ENCODE measurements at regions not wholly inside any gene's neighbourhood (a gene's known extent, or its start where the extent isn't known, plus 50 kb on each side); places are given as distances from the start of the nearest gene placed in this dataset.

DNA sequence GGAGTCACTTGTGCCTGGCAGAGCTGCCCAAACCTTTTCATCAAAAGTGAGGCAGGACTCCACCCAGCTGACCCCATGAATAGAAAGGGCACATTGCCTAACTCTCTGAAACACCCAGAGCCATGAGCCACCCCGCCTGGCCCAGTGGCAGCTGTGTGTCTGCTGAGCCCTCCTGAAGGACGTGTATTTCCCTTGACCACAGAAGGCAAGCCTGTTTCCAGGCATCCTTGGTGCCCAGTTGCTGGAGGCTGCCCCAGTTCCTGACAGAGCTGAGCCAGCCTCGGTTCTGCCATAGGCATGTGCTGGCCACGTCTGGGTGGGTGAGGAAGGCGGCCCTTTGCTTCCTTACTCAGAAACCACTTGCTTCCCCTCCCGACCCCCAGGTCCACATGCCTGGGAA lies 124.7 kb upstream of the GLI2 start:
- TF ChIP-seq, protein P1, sequence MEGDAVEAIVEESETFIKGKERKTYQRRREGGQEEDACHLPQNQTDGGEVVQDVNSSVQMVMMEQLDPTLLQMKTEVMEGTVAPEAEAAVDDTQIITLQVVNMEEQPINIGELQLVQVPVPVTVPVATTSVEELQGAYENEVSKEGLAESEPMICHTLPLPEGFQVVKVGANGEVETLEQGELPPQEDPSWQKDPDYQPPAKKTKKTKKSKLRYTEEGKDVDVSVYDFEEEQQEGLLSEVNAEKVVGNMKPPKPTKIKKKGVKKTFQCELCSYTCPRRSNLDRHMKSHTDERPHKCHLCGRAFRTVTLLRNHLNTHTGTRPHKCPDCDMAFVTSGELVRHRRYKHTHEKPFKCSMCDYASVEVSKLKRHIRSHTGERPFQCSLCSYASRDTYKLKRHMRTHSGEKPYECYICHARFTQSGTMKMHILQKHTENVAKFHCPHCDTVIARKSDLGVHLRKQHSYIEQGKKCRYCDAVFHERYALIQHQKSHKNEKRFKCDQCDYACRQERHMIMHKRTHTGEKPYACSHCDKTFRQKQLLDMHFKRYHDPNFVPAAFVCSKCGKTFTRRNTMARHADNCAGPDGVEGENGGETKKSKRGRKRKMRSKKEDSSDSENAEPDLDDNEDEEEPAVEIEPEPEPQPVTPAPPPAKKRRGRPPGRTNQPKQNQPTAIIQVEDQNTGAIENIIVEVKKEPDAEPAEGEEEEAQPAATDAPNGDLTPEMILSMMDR (conservative IDR thresholded peaks at IDR 0.05; ENCODE audit: low read depth, low read length) = no peak
- H3K4me3 ChIP-seq (ENCODE audit: low read length) = no peak overlapping the region
- DNase-seq (ENCODE audit: low read depth) = no peak

DNA sequence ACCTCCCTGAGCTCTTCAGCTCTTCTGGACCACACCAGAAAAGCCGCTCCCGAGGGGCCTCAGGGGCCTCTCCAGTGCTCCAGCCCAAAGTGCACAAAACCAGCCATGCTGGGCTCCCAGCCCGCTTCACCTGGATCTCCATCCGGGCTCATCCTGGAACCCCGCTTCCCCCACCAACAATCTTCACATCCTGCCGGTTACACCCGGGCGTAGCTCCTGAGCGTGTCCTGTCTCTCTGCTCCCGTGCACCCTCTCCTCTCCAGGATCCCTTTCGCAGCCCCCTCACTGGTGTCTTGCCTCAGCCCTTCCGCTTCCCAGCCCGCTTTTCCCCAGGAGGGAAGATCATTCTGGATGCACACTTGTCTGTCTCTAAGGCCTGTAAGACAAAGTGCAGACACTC lies 123.7 kb upstream of the GLI2 start:
- H3K4me3 ChIP-seq (ENCODE audit: low read length) = no peak overlapping the region
- TF ChIP-seq, protein P1 (conservative IDR thresholded peaks at IDR 0.05; ENCODE audit: low read depth, low read length) = no peak
- no peak for DNase-seq (ENCODE audit: low read depth)

- H3K4me3 ChIP-seq (ENCODE audit: low read length) = no peak overlapping the region
- TF ChIP-seq, protein P1 (conservative IDR thresholded peaks at IDR 0.05; ENCODE audit: low read depth, low read length) = no peak
- DNase-seq (ENCODE audit: low read depth) = no peak
Observed at GRCh38 chr2:120612471-120612870, 123.2 kb upstream of the GLI2 start.

GRCh38 chr2:120612931-120613330 lies 122.7 kb upstream of the GLI2 start:
- no peak for DNase-seq (ENCODE audit: low read depth)
- H3K4me3 ChIP-seq (ENCODE audit: low read length) = no peak overlapping the region
- TF ChIP-seq, protein P1 (conservative IDR thresholded peaks at IDR 0.05; ENCODE audit: low read depth, low read length) = no peak

- DNase-seq (ENCODE audit: low read depth) = no peak
- TF ChIP-seq, protein P1 (conservative IDR thresholded peaks at IDR 0.05; ENCODE audit: low read depth, low read length) = no peak
- H3K4me3 ChIP-seq (ENCODE audit: low read length) = no peak overlapping the region
Observed at GRCh38 chr2:120613742-120614571, 121.7 kb upstream of the GLI2 start.

DNA sequence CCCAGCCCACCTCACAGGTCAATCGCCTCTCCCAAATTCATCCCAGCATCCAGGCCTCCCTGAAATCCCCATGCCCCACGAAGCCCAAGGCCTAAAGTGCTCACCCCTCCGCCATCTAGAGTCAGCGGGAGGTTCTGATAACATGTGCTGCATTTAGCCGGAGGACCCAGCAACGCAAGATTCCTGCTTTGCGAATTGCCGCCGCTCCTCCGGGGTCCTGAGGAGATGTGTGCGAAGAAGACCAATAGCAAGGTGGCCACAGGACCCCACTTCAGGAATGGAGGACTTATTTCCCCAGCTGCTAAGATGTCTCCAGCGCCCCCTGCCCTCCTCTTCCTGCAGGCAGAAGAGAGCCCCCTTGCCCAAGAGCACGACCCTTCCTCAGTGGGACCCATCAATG lies 120.8 kb upstream of the GLI2 start:
- no peak overlapping the region for H3K4me3 ChIP-seq (ENCODE audit: low read length)
- TF ChIP-seq, protein P1 (conservative IDR thresholded peaks at IDR 0.05; ENCODE audit: low read depth, low read length) = no peak
- DNase-seq (ENCODE audit: low read depth) = no peak

GRCh38 chr2:120616261-120616660 lies 119.4 kb upstream of the GLI2 start:
- DNase-seq (ENCODE audit: low read depth) = no peak
- TF ChIP-seq, protein P1 (conservative IDR thresholded peaks at IDR 0.05; ENCODE audit: low read depth, low read length) = no peak
- H3K4me3 ChIP-seq (ENCODE audit: low read length) = no peak overlapping the region
